Hepatocyte (in vitro differentiated cells): ENCODE measurements at regions not wholly inside any gene's neighbourhood (a gene's known extent, or its start where the extent isn't known, plus 50 kb on each side); places are given as distances from the start of the nearest gene placed in this dataset.

Source experiments
- DNase-seq: peaks from one replicate; pipeline ENCODE4 v3.0.0-alpha.2; 2016; ENCODE audit warnings: low spot score
- H2AFZ ChIP-seq: fragments of 200-600 bp; sonication (generic); 2 replicates; pipeline ENCODE4 v1.6.0; 2016; ENCODE audit warnings: antibody characterized with exemption, mild to moderate bottlenecking
- H3K27ac ChIP-seq: fragments of 200-600 bp; sonication (generic); 2 replicates; pipeline ENCODE4 v1.5.1; 2016; ENCODE audit warnings: mild to moderate bottlenecking
- H3K27me3 ChIP-seq: fragments of 200-600 bp; sonication (generic); 2 replicates; pipeline ENCODE4 v1.6.1; 2016
- H3K36me3 ChIP-seq: fragments of 200-600 bp; sonication (generic); replicated peaks from 2 replicates; pipeline ENCODE4 v1.5.1; 2016; ENCODE audit warnings: low read depth; ENCODE audit not compliant: insufficient read depth
- H3K4me1 ChIP-seq: fragments of 200-600 bp; sonication (generic); 2 replicates; pipeline ENCODE4 v1.5.1; 2016; ENCODE audit warnings: mild to moderate bottlenecking, moderate library complexity; ENCODE audit not compliant: insufficient read depth
- H3K4me2 ChIP-seq: fragments of 200-600 bp; sonication (generic); 2 replicates; pipeline ENCODE4 v1.6.0; 2016
- H3K4me3 ChIP-seq: fragments of 200-600 bp; sonication (generic); 2 replicates; pipeline ENCODE4 v1.5.1; 2016; ENCODE audit warnings: mild to moderate bottlenecking
- H3K79me2 ChIP-seq: fragments of 200-600 bp; sonication (generic); 2 replicates; pipeline ENCODE4 v1.6.0; 2017; ENCODE audit warnings: mild to moderate bottlenecking
- H3K9me2 ChIP-seq: fragments of 200-600 bp; sonication (generic); replicated peaks from 2 replicates; pipeline ENCODE4 v1.6.0; 2017; ENCODE audit warnings: mild to moderate bottlenecking; ENCODE audit not compliant: insufficient read depth
- H3K9me3 ChIP-seq: fragments of 200-600 bp; sonication (generic); 2 replicates; pipeline ENCODE4 v1.5.1; 2016; ENCODE audit warnings: low read depth, mild to moderate bottlenecking
- H4K20me1 ChIP-seq: fragments of 200-600 bp; sonication (generic); 2 replicates; pipeline ENCODE4 v1.6.0; 2016; ENCODE audit warnings: mild to moderate bottlenecking; ENCODE audit not compliant: insufficient read depth, poor library complexity, severe bottlenecking
- EZH2 ChIP-seq: fragments of 200-600 bp; sonication (generic); IDR thresholded peaks from 2 replicates; pipeline ENCODE4 v1.6.1; 2016; ENCODE audit warnings: antibody characterized with exemption, mild to moderate bottlenecking, borderline replicate concordance
- EZH2phosphoT487 ChIP-seq: fragments of 200-600 bp; sonication (generic); IDR thresholded peaks from one replicate; pipeline ENCODE4 v1.6.1; 2018; ENCODE audit warnings: antibody characterized with exemption, mild to moderate bottlenecking, low read depth, moderate library complexity; ENCODE audit not compliant: unreplicated experiment, severe bottlenecking
- WGBS: methylation state at CpG from one replicate; pipeline ENCODE4 v1.1.6; 2016; ENCODE audit warnings: low lambda C conversion rate; ENCODE audit errors: missing lambda C conversion rate; 5-methylcytosine and 5-hydroxymethylcytosine counted together
- TF ChIP-seq, protein P1 (sequence below): fragments of 200-600 bp; sonication (generic); IDR thresholded peaks from 2 replicates; pipeline ENCODE4 v1.5.1; 2016; ENCODE audit warnings: antibody characterized with exemption, mild to moderate bottlenecking; ENCODE audit not compliant: poor library complexity

- Histone ChIP-seq H3K4me3 (no peak overlapping the region), H3K4me2 (no peak overlapping the region), H3K27me3 (no peaks in the 10 kb centered on the region), H3K9me3 (no peaks in the 10 kb centered on the region), H3K4me1 (no peaks in the 10 kb centered on the region), H3K27ac (peak overlapping the region; percentile 84), H3K79me2 (no peaks in the 10 kb centered on the region), H3K36me3 (no peaks in the 10 kb centered on the region), H4K20me1 (no peaks in the 10 kb centered on the region), H2AFZ (no peak overlapping the region), H3K9me2 (no peaks in the 10 kb centered on the region)
- WGBS: 76% methylated on average over 5 of the region's 5 CpGs
- DNase-seq: no peak
- no peak for TF ChIP-seq EZH2phosphoT487
- no peak for TF ChIP-seq EZH2
These were observed 107.5 kb upstream of the THBS1 start for GRCh38 chr15:39473298-39473947.

- Histone ChIP-seq H3K27ac (peak overlapping the region; percentile 84), H2AFZ (no peak overlapping the region)
- WGBS: 70% methylated on average over 3 of the region's 3 CpGs
These were observed 106.2 kb upstream of the THBS1 start for GRCh38 chr15:39474657-39475056.

GRCh38 chr15:39478996-39479395 is 101.9 kb upstream of the THBS1 start:
- Histone ChIP-seq H2AFZ (no peak overlapping the region), H3K4me1 (no peaks in the 10 kb centered on the region), H3K9me3 (no peaks in the 10 kb centered on the region), H3K27ac (no peak overlapping the region), H3K9me2 (no peaks in the 10 kb centered on the region), H3K36me3 (no peaks in the 10 kb centered on the region), H3K79me2 (no peaks in the 10 kb centered on the region), H4K20me1 (no peaks in the 10 kb centered on the region), H3K4me2 (no peak overlapping the region), H3K27me3 (no peaks in the 10 kb centered on the region), H3K4me3 (no peak overlapping the region)
- TF ChIP-seq, protein P1, sequence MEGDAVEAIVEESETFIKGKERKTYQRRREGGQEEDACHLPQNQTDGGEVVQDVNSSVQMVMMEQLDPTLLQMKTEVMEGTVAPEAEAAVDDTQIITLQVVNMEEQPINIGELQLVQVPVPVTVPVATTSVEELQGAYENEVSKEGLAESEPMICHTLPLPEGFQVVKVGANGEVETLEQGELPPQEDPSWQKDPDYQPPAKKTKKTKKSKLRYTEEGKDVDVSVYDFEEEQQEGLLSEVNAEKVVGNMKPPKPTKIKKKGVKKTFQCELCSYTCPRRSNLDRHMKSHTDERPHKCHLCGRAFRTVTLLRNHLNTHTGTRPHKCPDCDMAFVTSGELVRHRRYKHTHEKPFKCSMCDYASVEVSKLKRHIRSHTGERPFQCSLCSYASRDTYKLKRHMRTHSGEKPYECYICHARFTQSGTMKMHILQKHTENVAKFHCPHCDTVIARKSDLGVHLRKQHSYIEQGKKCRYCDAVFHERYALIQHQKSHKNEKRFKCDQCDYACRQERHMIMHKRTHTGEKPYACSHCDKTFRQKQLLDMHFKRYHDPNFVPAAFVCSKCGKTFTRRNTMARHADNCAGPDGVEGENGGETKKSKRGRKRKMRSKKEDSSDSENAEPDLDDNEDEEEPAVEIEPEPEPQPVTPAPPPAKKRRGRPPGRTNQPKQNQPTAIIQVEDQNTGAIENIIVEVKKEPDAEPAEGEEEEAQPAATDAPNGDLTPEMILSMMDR: no peak
- 71% methylated on average over 3 of the region's 3 CpGs for WGBS
- no peak for DNase-seq

More at GRCh38 chr15:39474657-39475056, 106.2 kb upstream of the THBS1 start:
- Histone ChIP-seq H3K36me3 (no peaks in the 10 kb centered on the region), H3K4me3 (no peak overlapping the region), H4K20me1 (no peaks in the 10 kb centered on the region), H3K9me2 (no peaks in the 10 kb centered on the region), H3K27me3 (no peaks in the 10 kb centered on the region), H3K4me2 (no peak overlapping the region), H3K4me1 (no peaks in the 10 kb centered on the region), H3K9me3 (no peaks in the 10 kb centered on the region), H3K79me2 (no peaks in the 10 kb centered on the region)
- DNase-seq: no peak
- TF ChIP-seq EZH2: no peak
- TF ChIP-seq, protein P1: no peak
- TF ChIP-seq EZH2phosphoT487: no peak

- no peak overlapping the region for H3K4me3 ChIP-seq
- H3K27ac ChIP-seq: no peak overlapping the region
- no peak overlapping the region for H2AFZ ChIP-seq
- TF ChIP-seq EZH2phosphoT487: no peak
- no peak for TF ChIP-seq EZH2
- TF ChIP-seq, protein P1: no peak
- 98% methylated on average over 2 of the region's 2 CpGs for WGBS
- H3K79me2 ChIP-seq: no peaks in the 10 kb centered on the region
- no peaks in the 10 kb centered on the region for H4K20me1 ChIP-seq
- H3K27me3 ChIP-seq: no peaks in the 10 kb centered on the region
- no peaks in the 10 kb centered on the region for H3K9me3 ChIP-seq
- H3K4me1 ChIP-seq: no peaks in the 10 kb centered on the region
- H3K36me3 ChIP-seq: no peaks in the 10 kb centered on the region
- H3K4me2 ChIP-seq: no peak overlapping the region
- H3K9me2 ChIP-seq: no peaks in the 10 kb centered on the region
- DNase-seq: no peak
These were observed 101.0 kb upstream of the THBS1 start for GRCh38 chr15:39479911-39480310.
